Endothelial cell of umbilical vein (primary cell): ENCODE measurements at regions not wholly inside any gene's neighbourhood (a gene's known extent, or its start where the extent isn't known, plus 50 kb on each side); places are given as distances from the start of the nearest gene placed in this dataset.

Source experiments
- BruUV-seq: library from RNA; stranded (reverse); fragments of 400-500 nt; replicated peaks from 2 replicates; lab custom pipeline; 2021; lab: Mats Ljungman, UMichigan
- CTCF ChIA-PET: fragments of 300-600, 350-600 bp; sonication (Branson Sonifier 250); formaldehyde crosslinking; loops from one replicate; lab custom pipeline; 2021; ENCODE audit warnings: antibody characterized with exemption, inconsistent platforms; lab: Charles Lee
- POLR2A ChIA-PET: fragments of 300-600, 350-600 bp; sonication (Branson Sonifier 250); formaldehyde crosslinking; loops from one replicate; lab custom pipeline; 2021; ENCODE audit warnings: antibody characterized with exemption, inconsistent platforms; lab: Charles Lee
- DNase-seq: peaks from one replicate; pipeline ENCODE4 v3.0.0-alpha.2; 2011; ENCODE audit warnings: low read depth, low spot score
- FAIRE-seq: peaks from 2 replicates; lab custom pipeline; 2011; peaks lifted over from hg19 to GRCh38; lab: Jason Lieb, UNC
- H2AFZ ChIP-seq: 2 replicates; pipeline ENCODE4 v1.6.0; 2012; ENCODE audit warnings: low read depth, low read length, control low read depth, inconsistent platforms
- H3K27ac ChIP-seq: 2 replicates; pipeline ENCODE4 v1.5.1; 2011; ENCODE audit warnings: low read depth, mild to moderate bottlenecking, control low read depth, low read length, moderate library complexity; ENCODE audit not compliant: insufficient read depth
- H3K27me3 ChIP-seq, 2 experiments: 2 replicates each; pipeline versions ENCODE4 v1.6.0 to v1.6.1; 2011; ENCODE audit warnings: low read length in 2 of 2, mixed read lengths in 1 of 2; ENCODE audit not compliant: control insufficient read depth in 2 of 2, insufficient read depth in 2 of 2
- H3K36me3 ChIP-seq, 2 experiments: 2 replicates in 1 of 2; 3 replicates in 1 of 2; pipeline ENCODE4 v1.5.1; 2011; ENCODE audit warnings: low read length in 2 of 2, mild to moderate bottlenecking in 1 of 2, moderate library complexity in 1 of 2; ENCODE audit not compliant: control insufficient read depth in 2 of 2, insufficient read depth in 2 of 2; ENCODE audit errors: extremely low read depth in 1 of 2
- H3K4me1 ChIP-seq: 3 replicates; pipeline ENCODE4 v1.5.1; 2011; ENCODE audit warnings: mild to moderate bottlenecking, low read length; ENCODE audit not compliant: control insufficient read depth, insufficient read depth; ENCODE audit errors: extremely low read depth
- H3K4me2 ChIP-seq: 2 replicates; pipeline ENCODE4 v1.6.1; 2011; ENCODE audit warnings: low read length, control low read depth, mixed read lengths; ENCODE audit not compliant: insufficient read depth
- H3K4me3 ChIP-seq, 3 experiments: fragments of 200-600 bp in 1 of 3; sonication (generic), shearing (Covaris generic) in 1 of 3; replicated peaks in 1 of 3; 2 replicates each; pipeline ENCODE4 v1.5.1; 2011 to 2016; ENCODE audit warnings: control low read depth in 3 of 3, low read length in 3 of 3, mild to moderate bottlenecking in 2 of 3, inconsistent platforms in 1 of 3, low read depth in 1 of 3, moderate library complexity in 1 of 3; ENCODE audit not compliant: insufficient read depth in 1 of 3
- H3K79me2 ChIP-seq: 2 replicates; pipeline ENCODE4 v1.6.0; 2012; ENCODE audit warnings: low read length, inconsistent platforms; ENCODE audit not compliant: control insufficient read depth, insufficient read depth
- H3K9ac ChIP-seq: replicated peaks from 2 replicates; pipeline ENCODE3; 2011; ENCODE audit warnings: low read length, control low read depth; ENCODE audit not compliant: insufficient read depth; ENCODE audit errors: extremely low read depth
- H3K9me1 ChIP-seq: replicated peaks from 3 replicates; pipeline ENCODE4 v1.6.0; 2011; ENCODE audit warnings: mild to moderate bottlenecking, low read length; ENCODE audit not compliant: control insufficient read depth, insufficient read depth; ENCODE audit errors: extremely low read depth
- H3K9me3 ChIP-seq: replicated peaks from 2 replicates; pipeline ENCODE4 v1.5.1; 2012; ENCODE audit warnings: low read length, inconsistent platforms; ENCODE audit not compliant: control insufficient read depth, insufficient read depth
- H4K20me1 ChIP-seq: replicated peaks from 2 replicates; pipeline ENCODE3; 2011; ENCODE audit warnings: mild to moderate bottlenecking, low read length; ENCODE audit not compliant: control insufficient read depth, insufficient read depth; ENCODE audit errors: extremely low read depth
- CTCF ChIP-seq, 2 donors: IDR thresholded peaks; 1 replicate in 1 of 2; 2 replicates in 1 of 2; pipeline ENCODE4 v1.5.1; 2011; ENCODE audit warnings: low read length in 2 of 2, mild to moderate bottlenecking in 2 of 2, moderate library complexity in 2 of 2, control low read depth in 1 of 2, inconsistent platforms in 1 of 2, low read depth in 1 of 2; ENCODE audit not compliant: insufficient read depth in 1 of 2; ENCODE audit errors: extremely low read depth in 1 of 2
- EZH2 ChIP-seq: IDR thresholded peaks from 2 replicates; pipeline ENCODE4 v1.6.1; 2012; ENCODE audit warnings: borderline replicate concordance, low read depth, mild to moderate bottlenecking, moderate library complexity, low read length, inconsistent platforms; ENCODE audit not compliant: severe bottlenecking
- FOS ChIP-seq: IDR thresholded peaks from 2 replicates; pipeline ENCODE4 v1.6.1; 2011; ENCODE audit warnings: mild to moderate bottlenecking, low read length, moderate library complexity, borderline replicate concordance; ENCODE audit not compliant: insufficient read depth
- GATA2 ChIP-seq: IDR thresholded peaks from 2 replicates; pipeline ENCODE4 v1.7.0; 2011; ENCODE audit warnings: low read depth, mild to moderate bottlenecking, moderate library complexity, mixed read lengths, low read length; ENCODE audit not compliant: insufficient read length, insufficient read depth
- JUN ChIP-seq: IDR thresholded peaks from 2 replicates; pipeline ENCODE4 v1.6.1; 2011; ENCODE audit warnings: borderline replicate concordance, low read depth; ENCODE audit not compliant: insufficient read length, insufficient read depth
- MYC ChIP-seq: IDR thresholded peaks from one replicate; pipeline ENCODE4 v1.6.1; 2011; ENCODE audit warnings: mild to moderate bottlenecking, low read depth, low read length
- POLR2A ChIP-seq: IDR thresholded peaks from 2 replicates; pipeline ENCODE4 v1.6.1; 2012; ENCODE audit warnings: low read depth, mild to moderate bottlenecking, control low read depth, low read length
- POLR2AphosphoS5 ChIP-seq: IDR thresholded peaks from 2 replicates; pipeline ENCODE4 v1.6.1; 2012; ENCODE audit warnings: low read depth, mild to moderate bottlenecking, control low read depth, low read length, moderate library complexity; ENCODE audit not compliant: insufficient read depth
- dilution Hi-C: fragments of 300-500 bp; cut with MboI; formaldehyde crosslinking; loops from one replicate; pipeline ENCODE4 v1.15.0; 2019; ENCODE audit warnings: low sequenced_read_pairs; ENCODE audit not compliant: extremely low pct_ligation_motif_present
- intact Hi-C: fragments of 100-400 bp; cut with micrococcal nuclease; formaldehyde crosslinking; loops from one replicate; pipeline ENCODE4 v1.10.0; 2022
- TF ChIP-seq, protein P1 (sequence below): IDR thresholded peaks from 2 replicates; pipeline ENCODE4 v1.6.1; 2011; ENCODE audit not compliant: insufficient read depth, insufficient read length

DNA sequence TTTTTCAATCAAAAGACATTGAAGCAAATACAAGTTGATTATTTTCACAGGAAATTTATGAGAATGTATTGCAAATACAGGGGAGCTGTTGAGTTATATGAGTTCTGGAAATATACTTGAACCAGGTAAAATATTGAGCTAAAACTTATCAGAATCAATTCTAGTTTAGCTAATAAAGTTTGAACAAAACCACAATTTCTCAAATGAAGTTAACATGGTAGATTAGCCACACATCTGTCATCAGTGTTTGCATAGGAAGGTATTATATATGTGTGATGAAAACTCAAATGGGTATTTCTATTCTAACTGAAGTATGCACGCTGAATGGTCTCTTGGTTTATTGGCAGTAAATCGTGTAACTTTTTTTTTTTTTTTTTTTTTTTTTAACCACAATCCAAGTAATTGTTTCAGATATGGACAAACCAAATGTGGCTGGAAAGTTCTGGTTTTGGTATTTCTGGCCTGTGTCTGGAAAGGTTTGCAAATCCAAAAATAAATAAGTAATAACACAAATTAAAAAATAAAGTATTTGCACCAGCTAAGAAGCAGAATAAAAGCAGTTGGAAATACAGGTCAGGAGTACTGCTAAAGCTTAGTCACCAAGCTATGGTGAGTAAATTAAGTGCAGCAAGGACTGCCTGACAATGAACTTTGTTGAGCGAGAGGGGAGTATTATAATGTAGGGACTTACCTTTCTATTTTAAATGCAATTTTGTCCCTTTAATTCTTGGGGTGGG, 479.1 kb upstream of the FANCL start:
- TF ChIP-seq MYC (no peak), GATA2 (no peak), FOS (no peak), JUN (no peak), CTCF (IDR thresholded peaks at IDR 0.05; ENCODE audit: extremely low read depth in 1 of 2, insufficient read depth in 1 of 2, low read depth in 1 of 2, low read length in 2 of 2) (no peak), POLR2AphosphoS5 (no peak), POLR2A (no peak), EZH2 (no peak)
- TF ChIP-seq, protein P1, sequence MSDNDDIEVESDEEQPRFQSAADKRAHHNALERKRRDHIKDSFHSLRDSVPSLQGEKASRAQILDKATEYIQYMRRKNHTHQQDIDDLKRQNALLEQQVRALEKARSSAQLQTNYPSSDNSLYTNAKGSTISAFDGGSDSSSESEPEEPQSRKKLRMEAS = no peak
- intact Hi-C loops = no loop called here
- H3K4me1 ChIP-seq = no peaks in the 10 kb centered on the region
- BruUV-seq = no TSS peak
- no peak overlapping the region for H3K4me2 ChIP-seq
- DNase-seq (no peak), FAIRE-seq (no peak)
- dilution Hi-C loops = no loop called here
- H3K79me2 ChIP-seq = no peaks in the 10 kb centered on the region
- H3K9ac ChIP-seq = no peak overlapping the region
- no peaks in the 10 kb centered on the region for H3K9me1 ChIP-seq
- no peaks in the 10 kb centered on the region for H4K20me1 ChIP-seq
- no peaks in the 10 kb centered on the region for H3K36me3 ChIP-seq
- H3K27me3 ChIP-seq = no peaks in the 10 kb centered on the region
- POLR2A ChIA-PET = no interaction called here
- no peak overlapping the region for H2AFZ ChIP-seq
- CTCF ChIA-PET = interaction anchor here (0.6 to 1.9 kb wide), 4 partner anchors 9 to 21 kb away, joined by 3 to 7 read pairs (median 4); no protein-coding TSS in a partner anchor
- no peak overlapping the region for H3K27ac ChIP-seq
- no peak overlapping the region for H3K4me3 ChIP-seq
- no peaks in the 10 kb centered on the region for H3K9me3 ChIP-seq
